NCI-H1092 treated with DMSO at 0.1 percent for 48 hours (cell line): ENCODE measurements at regions not wholly inside any gene's neighbourhood (a gene's known extent, or its start where the extent isn't known, plus 50 kb on each side); places are given as distances from the start of the nearest gene placed in this dataset.

Experiments used
- DNase-seq: peaks from one replicate; lab custom pipeline; 2025; lab: John Stamatoyannopoulos, UW

DNA sequence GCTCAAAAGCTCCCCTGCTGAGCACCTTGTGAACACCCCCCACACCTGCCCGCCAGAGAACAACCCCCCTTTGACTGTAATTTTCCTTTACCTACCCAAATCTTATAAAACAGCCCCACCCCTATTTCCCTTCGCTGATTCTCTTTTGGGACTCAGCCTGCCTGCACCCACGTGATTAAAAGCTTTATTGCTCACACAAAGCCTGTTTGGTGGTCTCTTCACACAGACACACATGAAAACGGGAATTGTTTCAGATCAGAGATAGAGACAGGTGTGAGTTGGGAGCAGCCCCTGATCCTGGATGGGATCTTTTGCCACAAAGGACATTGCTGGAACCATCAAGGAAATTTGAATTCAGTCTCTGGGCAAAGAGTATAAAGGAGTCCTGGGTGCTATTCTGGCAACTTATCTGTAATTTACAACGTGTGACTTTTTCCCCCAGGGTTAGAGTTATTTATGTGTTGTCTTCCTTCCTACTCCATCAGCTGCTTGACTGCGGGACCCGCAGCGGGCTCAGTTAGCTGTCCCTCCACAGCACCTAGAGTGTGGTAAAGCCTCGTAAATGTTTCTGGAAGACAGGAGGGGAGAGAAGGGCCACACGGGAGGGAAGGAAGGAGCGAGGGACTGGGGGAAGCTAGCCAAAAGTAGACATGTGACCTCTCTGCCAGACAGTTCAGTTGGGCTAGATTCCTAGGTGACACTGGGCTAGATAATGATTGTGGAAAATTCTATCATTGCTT is 437.0 kb downstream of the ZNF608 start:
- DNase-seq, result no peak

DNA sequence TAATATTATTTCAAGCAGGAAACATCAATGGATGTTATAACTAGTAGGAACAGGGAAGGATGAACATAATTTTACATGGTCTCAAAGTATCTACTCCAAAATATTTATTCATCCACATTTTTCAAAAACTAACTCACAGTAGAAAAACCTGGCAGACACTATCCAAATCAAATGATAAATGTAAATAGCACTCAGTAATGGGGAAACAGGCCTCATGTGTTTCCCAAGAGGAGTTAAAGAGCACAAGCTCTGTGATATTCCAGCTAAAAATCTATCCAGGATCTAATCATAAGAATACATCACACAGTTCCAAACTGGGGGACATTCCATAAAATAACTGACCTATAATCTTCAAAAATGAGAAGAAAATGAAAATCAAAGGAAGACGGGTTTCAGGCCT is 443.1 kb downstream of the ZNF608 start:
- DNase-seq, result no peak

DNA sequence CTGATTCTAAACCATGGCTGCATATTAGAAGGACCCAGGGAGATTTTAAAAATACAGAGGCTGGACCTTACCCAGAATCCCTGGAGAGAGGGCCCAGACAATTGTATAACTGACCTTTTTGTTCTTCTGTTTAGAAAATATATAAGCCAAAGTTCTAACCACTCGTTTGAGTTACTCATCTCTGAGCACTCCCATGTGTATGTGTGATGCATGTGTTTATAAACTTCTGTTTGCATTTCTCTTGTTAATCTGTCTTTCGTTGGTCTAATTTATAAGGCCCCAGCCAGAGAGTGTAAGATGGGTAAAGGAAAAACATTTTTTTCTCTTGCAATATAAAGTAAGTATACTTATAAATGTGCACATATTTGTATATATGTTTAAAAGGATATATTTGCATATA is 443.9 kb downstream of the ZNF608 start:
- no peak for DNase-seq

DNA sequence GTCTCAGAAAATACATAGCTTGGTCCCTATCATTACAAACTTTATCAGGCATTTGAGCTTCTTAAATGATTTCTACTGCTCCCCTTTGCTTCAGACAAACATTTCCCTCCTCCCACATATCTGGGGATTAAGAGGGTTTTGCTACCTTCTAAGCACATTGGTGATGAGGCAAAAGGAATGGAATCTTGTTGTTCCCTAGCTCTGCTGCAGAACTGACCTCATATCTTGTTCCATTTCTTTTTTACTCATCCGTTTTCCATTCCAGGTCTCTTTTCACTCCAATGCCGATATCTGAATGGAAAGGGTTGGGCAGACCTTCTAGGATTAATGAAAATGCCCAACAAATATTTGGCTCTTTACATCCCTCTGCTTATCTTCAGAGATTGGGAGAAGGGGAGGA is 444.6 kb downstream of the ZNF608 start:
- no peak for DNase-seq

DNA sequence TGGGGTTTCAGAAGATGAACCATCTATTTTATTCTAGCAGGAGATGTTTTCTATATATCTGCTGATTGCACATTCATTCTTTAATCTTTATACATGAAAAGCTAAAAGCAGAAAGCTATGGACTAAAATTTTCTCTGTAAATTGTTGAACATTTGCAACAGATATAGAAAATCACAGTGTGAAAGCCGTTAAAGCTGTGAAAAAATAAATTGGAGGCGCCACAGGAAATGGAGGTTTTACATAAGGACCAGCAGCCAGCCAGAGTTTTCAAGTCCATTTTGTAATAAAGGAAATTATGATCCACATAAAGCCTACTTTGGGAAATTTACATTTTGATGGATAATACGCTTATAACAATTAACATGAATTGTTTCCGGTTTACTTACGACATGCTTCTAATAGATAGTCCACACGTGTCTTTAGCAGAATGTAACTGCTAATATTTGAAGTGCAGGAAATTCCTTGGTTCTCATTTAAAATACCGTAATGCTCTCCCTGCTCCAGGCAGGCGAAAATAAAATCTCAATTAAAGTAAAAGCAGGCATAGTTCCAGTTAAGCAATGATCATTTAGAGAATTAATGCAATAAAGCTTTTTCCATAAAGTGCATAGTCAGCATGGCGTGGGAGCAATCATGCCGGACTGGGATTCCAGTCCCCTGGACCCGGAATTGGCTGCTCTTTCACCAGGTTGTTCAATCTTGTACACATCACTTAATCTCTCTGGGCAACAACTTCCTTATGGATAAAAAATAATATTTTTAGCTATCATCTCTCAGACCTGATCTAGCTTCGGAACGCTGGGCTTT is 445.4 kb downstream of the ZNF608 start:
- no peak for DNase-seq

DNA sequence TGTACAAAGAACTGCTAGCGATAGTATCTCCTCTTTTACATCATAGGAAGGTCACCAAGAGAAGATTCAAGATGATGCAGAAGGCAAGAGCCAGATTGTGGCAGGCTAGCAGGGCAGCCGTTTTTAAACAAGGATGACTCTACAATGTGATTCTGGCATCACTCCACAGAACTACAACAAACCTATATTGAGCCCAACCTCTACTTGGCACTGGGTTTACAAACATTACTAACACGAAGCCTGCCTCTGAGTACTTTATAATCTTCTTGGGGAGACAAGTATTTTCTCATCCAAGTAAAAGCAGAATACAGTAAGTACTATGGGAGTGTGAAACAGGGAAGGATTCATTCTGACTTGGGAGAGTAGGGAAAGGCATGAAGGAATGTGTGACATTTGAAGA is 448.6 kb downstream of the ZNF608 start:
- DNase-seq, result no peak

DNA sequence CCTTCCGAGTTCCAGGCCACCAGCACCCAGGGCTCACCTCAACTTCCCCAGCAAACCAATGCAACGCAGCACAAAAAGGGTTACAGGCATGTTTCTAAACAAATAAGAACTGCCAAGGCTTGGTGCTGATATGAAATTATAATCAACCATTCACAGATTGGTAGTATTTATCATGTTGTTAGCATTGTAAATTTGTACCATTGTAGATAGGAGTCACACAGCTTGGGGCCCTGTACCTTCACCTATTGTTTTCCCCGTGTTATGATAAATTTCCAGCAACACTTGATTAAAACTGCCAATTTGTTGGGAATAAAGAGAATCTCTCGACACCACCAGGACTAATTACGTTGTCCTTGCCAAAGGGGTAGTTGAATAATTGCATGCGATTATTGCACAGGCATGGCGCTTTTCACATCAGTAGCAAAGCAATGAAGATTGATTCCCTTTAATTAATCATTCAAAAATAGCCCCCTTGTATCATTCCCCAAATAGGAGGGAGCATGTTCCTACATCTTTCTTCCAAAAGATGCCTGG is 454.1 kb downstream of the ZNF608 start:
- no peak for DNase-seq

DNA sequence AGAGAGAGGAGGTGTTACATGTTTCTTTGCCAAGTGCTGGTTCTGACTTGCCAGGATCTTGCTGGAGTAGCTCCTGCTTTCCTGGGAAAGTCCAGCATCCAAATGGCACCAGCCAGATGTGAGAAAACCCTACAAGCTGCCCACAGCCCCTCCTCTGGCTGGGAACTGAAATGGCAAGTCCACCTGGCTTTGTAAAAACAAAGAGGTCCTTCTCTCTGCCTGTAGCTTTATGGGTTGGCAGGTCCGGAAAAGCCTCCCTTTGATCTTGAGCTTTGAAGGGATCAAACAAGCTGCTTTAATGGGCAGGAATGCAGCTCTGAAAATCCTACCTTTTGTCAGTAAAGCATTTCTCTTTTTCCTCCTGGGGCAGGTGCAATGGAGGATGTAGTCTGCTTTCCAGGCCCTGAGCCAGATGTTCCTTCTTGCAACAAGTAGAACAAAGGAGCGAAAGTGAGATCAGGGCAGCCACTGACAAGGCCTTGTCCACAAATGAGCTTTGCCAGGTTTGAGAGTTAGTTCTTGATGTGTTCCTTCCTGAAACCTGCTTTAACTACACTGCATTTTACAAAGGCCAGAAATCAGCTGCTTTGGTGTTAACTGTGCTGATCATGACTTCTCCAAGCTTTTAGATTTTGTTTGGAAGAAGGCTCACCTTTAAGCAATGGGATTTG is 456.7 kb downstream of the ZNF608 start:
- peak; percentile 68 for DNase-seq

DNA sequence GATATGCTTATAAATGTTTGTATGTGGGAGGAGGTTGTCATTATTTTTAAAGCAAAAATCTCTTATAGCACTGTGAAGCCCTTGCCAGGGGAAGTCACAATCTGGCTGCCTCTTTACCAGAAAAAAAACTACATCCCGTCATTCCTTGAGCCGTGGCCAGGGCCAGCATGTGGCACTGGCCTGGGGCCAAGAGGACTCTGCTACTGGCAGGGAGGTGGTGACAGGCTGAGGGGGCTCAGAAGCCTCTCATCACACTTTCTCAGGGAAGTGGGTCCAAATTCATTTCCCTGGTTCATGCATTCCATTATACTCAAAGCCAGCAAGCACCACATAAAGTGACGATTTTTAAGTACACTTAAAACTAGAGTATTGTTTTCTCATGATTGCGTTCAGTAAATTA is 457.3 kb downstream of the ZNF608 start:
- DNase-seq, result peak; percentile 31

DNA sequence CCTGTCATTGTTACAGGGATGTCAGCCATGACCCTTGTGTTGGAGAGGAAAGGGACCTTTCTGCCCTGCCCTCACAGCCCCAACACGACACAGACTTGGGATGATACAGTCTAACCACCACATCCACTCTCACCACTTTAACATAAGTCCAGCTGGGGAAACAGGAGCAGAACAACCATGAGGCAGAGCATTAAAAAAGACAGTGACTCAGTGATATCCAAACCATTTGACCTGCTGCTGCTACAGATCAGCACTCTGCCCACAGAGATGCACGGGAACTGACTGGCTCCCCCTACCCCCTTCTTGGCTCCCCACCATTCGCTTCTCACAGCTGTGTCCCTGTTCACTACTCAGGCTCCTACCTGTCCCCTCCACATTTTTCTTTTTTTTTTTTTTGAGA is 458.6 kb downstream of the ZNF608 start:
- DNase-seq, result no peak

DNA sequence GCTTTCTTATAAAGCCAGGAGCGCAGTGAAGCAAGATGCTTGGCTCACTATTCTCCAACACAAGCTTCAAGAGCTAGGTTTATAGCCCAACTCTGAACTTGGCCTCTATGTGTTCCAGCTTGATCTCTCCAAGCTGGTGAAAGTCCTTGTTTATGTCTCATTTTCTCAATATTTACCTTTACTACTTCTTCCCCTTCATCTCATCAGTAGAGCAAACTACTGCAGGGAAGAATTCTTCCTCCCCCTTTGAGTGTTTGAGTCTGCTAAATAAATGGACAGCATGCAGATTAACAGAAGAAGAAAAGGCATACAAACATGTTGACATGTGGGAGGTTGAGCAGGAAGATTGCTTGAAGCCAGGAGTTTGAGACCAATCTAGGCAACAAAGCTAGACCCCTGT is 460.7 kb downstream of the ZNF608 start:
- no peak for DNase-seq

DNA sequence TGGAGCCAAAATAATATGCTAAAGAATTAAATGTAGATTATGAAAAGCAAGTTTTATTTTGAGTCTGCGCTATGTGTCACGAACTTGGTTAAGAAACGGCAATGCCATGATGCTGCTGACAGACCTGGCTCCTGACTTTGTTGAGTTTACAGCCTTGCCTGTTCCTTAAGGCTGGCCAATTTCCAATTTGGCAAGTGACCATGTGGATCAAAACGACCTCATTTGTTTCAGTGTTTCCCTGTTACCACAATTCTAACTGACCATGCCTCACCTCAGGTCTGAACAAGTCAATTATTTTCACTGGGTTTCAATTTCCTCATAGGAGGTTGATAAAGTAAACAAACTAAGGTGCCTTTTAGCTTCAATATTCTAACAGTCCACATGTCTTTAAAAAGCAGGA is 461.4 kb downstream of the ZNF608 start:
- no peak for DNase-seq

DNA sequence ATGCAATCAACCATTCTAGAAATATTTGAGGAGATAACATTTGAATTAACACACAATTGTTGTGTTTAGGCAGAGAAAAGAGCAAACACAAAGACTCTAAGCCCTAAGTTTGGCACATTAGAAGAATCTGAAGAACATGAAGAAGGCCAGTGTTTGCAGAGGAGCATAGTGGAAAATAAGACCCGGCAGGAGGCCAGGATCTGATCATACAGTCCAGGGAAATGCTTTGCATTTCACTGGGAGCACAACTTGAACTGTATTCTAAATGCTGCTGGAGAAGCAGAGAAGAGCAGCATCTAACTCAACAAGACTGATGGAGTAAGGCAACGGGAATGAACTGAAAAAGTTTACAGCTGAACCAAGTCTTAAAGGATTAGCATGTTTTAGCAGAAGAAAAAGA is 463.4 kb downstream of the ZNF608 start:
- DNase-seq, result no peak

DNA sequence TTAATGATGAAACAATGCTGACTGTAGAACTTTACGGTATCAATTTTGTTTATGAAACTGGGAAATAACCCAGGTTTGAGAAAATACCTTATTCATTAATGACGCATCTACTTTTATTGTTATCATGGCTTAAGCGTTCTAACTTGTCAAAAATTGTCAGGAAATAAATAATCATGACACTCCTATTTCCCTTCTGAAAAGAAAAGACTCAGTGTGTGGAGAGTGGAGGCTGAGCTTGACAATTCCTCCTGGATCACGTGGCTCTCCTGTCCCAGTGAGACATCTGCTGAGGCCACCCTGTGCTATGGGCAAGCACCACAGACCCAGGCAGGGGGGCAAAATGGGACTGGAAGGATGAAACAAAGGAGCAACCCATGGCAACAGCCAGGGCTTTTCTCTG is 466.4 kb downstream of the ZNF608 start:
- no peak for DNase-seq

DNA sequence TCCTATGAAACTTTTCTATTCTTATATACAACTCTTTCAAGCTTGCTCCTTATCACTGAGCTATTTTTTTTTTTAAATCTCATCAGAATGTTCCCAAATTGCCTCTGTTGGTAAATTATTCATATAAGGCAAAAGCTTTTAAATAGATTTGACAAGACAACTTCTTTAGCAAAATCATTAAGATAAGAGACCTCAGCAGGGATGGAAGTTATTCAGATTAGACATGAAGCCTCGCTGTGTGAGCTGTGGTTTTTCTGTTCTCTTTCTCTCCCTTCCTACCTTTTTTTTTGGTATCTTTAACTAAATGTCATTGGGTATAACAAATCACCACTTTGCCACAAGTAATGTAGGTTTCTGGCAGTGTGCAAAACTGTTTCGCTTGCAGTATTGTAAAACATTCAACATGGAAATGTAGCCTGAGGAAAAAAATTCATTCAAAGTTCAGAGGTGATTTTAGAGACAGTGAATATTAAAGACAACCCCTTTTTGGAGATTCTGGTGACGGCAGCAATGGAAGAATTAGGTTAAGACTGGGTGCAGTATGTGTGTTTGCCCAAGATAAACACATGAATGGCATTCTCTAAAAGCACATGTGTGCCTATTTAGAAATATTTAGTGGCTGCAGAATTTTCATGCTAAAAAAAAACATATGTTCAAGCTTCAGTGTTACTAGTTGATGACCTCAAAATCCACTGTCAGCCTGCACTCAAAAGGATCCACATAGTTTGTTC is 467.1 kb downstream of the ZNF608 start:
- DNase-seq, result no peak

DNA sequence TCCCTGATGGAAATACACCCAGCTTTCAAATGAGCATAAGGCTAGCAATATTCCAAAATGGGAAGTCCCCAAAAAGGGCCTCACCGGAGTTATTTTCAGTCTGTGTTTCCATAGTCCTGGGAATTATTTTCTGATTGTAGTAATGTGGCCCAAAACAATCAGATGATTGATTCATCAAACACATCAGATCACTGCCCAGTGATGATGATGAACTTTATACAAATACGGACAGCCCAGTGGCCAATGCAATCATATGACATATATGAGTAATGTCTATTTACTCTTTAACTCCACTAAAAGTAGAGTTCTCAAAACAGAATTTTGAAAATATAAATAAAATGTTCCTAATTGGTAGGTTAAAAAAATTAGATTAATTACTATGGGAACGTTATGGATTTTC is 467.8 kb downstream of the ZNF608 start:
- DNase-seq, result no peak

DNA sequence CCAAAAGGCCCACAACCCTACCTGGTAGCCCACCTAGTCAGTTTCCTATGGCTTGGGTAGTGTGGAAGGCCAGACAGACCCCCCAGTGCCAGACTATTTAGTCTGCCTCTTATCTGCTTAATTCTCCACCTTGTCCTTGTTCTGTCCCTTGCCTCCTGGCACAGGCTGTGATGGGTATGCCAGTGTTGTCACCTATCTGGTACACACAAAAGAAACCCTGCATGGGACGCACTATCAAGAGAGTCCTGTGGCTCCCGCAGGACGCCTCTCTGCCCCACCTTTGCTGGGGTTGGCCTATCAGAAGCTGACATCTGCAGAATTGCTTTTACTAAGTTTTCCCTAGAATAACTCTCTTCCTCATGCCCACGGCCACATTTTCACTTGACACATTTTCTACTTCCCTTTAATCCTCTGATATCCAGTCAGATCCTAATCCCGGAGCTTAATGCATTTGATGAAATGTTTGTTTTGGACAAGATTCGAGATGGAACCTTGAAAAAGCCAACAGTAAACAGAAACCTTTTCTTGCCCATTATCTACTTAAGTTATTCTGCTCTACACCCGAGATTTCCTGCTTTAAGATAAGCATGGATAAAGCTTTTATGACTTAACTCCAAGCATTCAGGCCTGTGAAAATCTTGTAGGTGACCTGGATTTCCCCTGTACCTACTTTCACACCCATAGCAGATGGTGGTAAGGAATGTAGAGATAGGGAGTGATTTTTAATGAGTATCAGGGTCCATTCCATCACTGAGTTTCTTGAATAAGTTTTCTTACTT is 468.5 kb downstream of the ZNF608 start:
- no peak for DNase-seq

DNA sequence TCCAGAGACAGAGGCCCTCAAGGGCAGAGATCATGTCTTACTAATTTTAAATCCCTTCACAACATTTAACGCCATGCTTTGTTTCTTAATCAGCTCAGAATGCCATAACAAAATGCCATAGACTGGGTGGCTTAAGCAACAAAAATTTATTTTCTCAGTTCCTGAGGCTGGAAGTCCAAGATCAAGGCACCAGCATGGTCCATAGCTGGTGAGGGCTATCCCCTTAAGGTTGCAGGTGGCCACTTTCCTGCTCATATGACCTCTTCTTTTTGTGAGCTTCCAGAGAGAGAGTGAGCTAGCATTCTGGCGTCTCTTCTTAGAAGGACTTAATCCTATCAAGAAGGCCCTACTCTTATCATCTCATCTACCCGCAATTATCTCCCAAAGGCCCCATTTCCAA is 470.3 kb downstream of the ZNF608 start:
- DNase-seq, result no peak

DNA sequence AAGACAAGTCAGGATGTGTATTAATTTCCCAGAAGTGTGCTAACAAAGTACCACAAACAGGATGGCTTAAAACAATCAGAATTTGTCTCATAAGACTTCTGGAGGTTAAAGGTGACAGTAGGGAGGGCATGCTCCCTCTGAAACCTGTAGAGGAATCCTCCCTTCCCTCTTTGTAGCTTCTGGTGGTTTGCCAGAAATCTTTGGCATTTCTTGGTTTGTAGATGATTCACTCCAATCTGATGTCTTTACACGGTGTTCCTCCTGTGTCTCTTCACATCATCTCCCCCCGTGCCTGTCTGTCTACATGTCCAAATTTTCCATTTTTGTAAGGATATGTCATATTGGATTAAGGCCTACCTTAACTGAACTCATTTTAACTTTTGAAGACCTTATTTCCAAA is 471.5 kb downstream of the ZNF608 start:
- DNase-seq, result no peak

DNA sequence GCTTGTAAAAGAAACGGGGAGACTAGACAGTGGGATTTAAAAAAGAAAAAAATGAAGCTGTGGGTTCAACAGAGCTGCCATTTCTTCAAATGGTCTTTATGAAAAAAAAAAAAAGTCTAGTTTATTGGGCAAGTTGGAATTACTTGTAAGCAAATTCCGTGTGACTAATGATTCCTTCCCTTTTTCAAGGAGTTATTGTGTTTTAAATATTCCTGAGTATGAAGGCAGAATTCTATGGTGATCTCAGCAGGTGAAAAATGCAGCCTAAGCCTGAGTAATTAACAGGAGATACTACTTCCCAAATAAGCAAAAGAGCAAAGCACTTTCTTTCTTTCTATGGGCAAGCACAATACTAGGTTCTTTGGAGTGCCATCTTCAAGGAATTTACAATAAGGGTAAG is 481.9 kb downstream of the ZNF608 start:
- no peak for DNase-seq
